ENCODE measurements at regions not wholly inside any gene's neighbourhood (a gene's known extent, or its start where the extent isn't known, plus 50 kb on each side); places are given as distances from the start of the nearest gene placed in this dataset.

- H3K27ac Mint-ChIP-seq, result no peak overlapping the region
- H3K9me3 Mint-ChIP-seq, result no peaks in the 10 kb centered on the region
- no peaks in the 10 kb centered on the region for H3K36me3 Mint-ChIP-seq
- ATAC-seq (no peak), DNase-seq (ENCODE audit: low spot score) (no peak)
- no peak overlapping the region for H3K4me3 Mint-ChIP-seq
- no peaks in the 10 kb centered on the region for H3K27me3 Mint-ChIP-seq
- no peaks in the 10 kb centered on the region for H3K4me1 Mint-ChIP-seq (ENCODE audit: low read depth in 2 of 2)
These were observed 384.8 kb upstream of the SEMA6D start for GRCh38 chr15:47332481-47332880.

GRCh38 chr15:47333734-47334133, 383.6 kb upstream of the SEMA6D start:
- H3K27ac Mint-ChIP-seq, result no peak overlapping the region
- no peak for DNase-seq (ENCODE audit: low spot score)
- no peaks in the 10 kb centered on the region for H3K4me1 Mint-ChIP-seq (ENCODE audit: low read depth in 2 of 2)
- ATAC-seq, result no peak
- no peaks in the 10 kb centered on the region for H3K36me3 Mint-ChIP-seq
- H3K4me3 Mint-ChIP-seq, result no peak overlapping the region
- no peaks in the 10 kb centered on the region for H3K27me3 Mint-ChIP-seq
- H3K9me3 Mint-ChIP-seq, result no peaks in the 10 kb centered on the region

- ATAC-seq (no peak), DNase-seq (ENCODE audit: low spot score) (no peak)
- no peaks in the 10 kb centered on the region for H3K4me1 Mint-ChIP-seq (ENCODE audit: low read depth in 2 of 2)
- H3K9me3 Mint-ChIP-seq, result no peaks in the 10 kb centered on the region
- H3K27ac Mint-ChIP-seq, result no peak overlapping the region
- no peak overlapping the region for H3K4me3 Mint-ChIP-seq
- no peaks in the 10 kb centered on the region for H3K36me3 Mint-ChIP-seq
- H3K27me3 Mint-ChIP-seq, result no peaks in the 10 kb centered on the region
These were observed 382.3 kb upstream of the SEMA6D start for GRCh38 chr15:47334805-47335535.

GRCh38 chr15:47337106-47337505, 380.2 kb upstream of the SEMA6D start:
- DNase-seq (ENCODE audit: low spot score), result no peak
- H3K4me3 Mint-ChIP-seq, result no peak overlapping the region
- ATAC-seq, result no peak

DNA sequence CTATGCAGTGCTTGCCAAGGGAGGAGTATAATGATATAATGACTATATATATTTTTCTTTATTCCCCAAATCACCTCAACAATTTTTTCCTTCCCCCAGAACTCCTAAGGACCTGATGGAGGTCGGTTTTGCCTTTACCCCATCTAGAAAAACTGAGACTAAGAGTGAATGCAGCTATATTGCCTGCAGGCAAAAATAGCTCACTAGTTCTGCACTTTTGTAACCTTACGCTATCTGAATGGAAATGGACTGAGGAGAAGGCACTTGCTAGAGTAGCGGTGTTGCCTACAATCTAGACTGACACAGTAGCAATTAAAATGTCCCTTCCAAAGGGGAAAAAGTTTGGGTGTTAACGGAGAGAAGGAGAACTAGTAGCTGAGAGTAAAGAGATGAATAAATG, 379.5 kb upstream of the SEMA6D start:
- no peak for ATAC-seq
- Mint-ChIP-seq H3K4me3 (no peak overlapping the region), H3K27me3 (no peaks in the 10 kb centered on the region), H3K4me1 (ENCODE audit: low read depth in 2 of 2) (no peaks in the 10 kb centered on the region), H3K9me3 (no peaks in the 10 kb centered on the region), H3K27ac (no peak overlapping the region), H3K36me3 (no peaks in the 10 kb centered on the region)
- DNase-seq (ENCODE audit: low spot score), result no peak

More at GRCh38 chr15:47337106-47337505, 380.2 kb upstream of the SEMA6D start:
- Mint-ChIP-seq H3K9me3 (no peaks in the 10 kb centered on the region), H3K36me3 (no peaks in the 10 kb centered on the region), H3K27ac (no peak overlapping the region), H3K27me3 (no peaks in the 10 kb centered on the region), H3K4me1 (ENCODE audit: low read depth in 2 of 2) (no peaks in the 10 kb centered on the region)

DNA sequence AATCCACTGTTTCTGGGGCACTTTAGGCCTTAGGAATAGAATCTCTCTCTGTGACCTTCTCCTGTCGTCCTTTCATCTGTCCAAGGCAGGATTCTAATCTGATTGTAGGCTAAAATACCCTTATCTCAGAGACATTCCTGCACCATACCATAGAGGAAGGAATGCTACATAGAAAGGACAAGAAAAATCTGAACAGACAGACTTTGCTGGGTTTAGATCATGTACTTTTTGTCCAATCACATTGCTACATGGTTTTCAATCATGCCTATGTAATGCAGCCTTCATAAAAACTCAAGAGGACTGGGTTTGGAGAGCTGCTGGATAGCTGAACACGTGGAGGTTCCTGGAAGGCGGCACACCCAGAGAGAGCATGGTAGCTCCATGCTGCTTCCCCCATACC, 378.5 kb upstream of the SEMA6D start:
- no peaks in the 10 kb centered on the region for H3K4me1 Mint-ChIP-seq (ENCODE audit: low read depth in 2 of 2)

GRCh38 chr15:47339800-47340570, 377.3 kb upstream of the SEMA6D start:
- no peak for ATAC-seq
- no peak for DNase-seq (ENCODE audit: low spot score)
- H3K27ac Mint-ChIP-seq, result no peak overlapping the region
- no peak overlapping the region for H3K4me3 Mint-ChIP-seq
- no peaks in the 10 kb centered on the region for H3K9me3 Mint-ChIP-seq
- no peaks in the 10 kb centered on the region for H3K27me3 Mint-ChIP-seq
- no peaks in the 10 kb centered on the region for H3K4me1 Mint-ChIP-seq (ENCODE audit: low read depth in 2 of 2)
- H3K36me3 Mint-ChIP-seq, result no peaks in the 10 kb centered on the region

More for the DNA sequence above, 378.5 kb upstream of the SEMA6D start:
- ATAC-seq, result no peak
- Mint-ChIP-seq H3K27ac (no peak overlapping the region), H3K27me3 (no peaks in the 10 kb centered on the region), H3K36me3 (no peaks in the 10 kb centered on the region), H3K9me3 (no peaks in the 10 kb centered on the region), H3K4me3 (no peak overlapping the region)
- DNase-seq (ENCODE audit: low spot score), result no peak

DNA sequence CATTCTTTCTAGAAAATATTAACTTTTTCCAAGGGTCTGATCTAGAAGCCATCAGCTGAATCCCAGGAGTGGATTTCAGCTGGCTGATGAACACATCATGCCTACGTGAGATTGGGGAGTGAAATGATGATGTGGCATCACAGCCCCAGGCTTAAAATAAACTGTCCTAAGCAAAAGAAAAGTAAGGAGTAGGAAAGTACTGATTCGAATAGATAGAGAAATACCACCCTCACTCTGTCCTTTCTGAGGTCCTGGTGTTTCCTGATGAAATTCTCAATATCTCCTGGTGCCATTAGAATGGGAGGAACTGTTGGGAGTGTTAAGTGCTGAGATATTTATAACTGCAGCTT, 376.8 kb upstream of the SEMA6D start:
- no peak for DNase-seq (ENCODE audit: low spot score)
- H3K27me3 Mint-ChIP-seq, result no peaks in the 10 kb centered on the region
- no peaks in the 10 kb centered on the region for H3K36me3 Mint-ChIP-seq
- no peak for ATAC-seq
- H3K4me1 Mint-ChIP-seq (ENCODE audit: low read depth in 2 of 2), result no peaks in the 10 kb centered on the region
- no peak overlapping the region for H3K4me3 Mint-ChIP-seq
- H3K9me3 Mint-ChIP-seq, result no peaks in the 10 kb centered on the region
- H3K27ac Mint-ChIP-seq, result no peak overlapping the region

DNA sequence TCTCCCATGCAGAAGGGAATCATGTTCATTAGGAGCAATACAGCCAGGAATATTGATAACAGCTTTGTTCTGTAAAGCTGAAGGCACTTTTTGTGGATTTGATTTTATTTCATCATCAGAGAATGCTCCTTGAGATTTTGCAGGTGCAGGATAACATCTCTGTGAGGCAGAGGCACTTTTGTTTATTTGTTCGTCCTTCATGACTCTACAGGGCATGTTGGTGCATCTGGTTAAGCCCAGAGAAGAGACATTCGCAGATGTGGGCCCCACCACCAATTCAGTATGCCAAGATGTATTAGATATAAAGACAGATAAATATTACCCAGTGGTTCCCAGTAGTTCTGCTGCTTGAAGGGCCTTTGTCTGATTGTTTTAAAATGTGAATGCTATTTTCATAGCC, 368.1 kb upstream of the SEMA6D start:
- no peaks in the 10 kb centered on the region for H3K27me3 Mint-ChIP-seq
- no peak overlapping the region for H3K4me3 Mint-ChIP-seq
- no peaks in the 10 kb centered on the region for H3K36me3 Mint-ChIP-seq
- DNase-seq (ENCODE audit: low spot score), result no peak
- H3K4me1 Mint-ChIP-seq (ENCODE audit: low read depth in 2 of 2), result no peaks in the 10 kb centered on the region
- H3K9me3 Mint-ChIP-seq, result no peaks in the 10 kb centered on the region
- no peak for ATAC-seq
- no peak overlapping the region for H3K27ac Mint-ChIP-seq

DNA sequence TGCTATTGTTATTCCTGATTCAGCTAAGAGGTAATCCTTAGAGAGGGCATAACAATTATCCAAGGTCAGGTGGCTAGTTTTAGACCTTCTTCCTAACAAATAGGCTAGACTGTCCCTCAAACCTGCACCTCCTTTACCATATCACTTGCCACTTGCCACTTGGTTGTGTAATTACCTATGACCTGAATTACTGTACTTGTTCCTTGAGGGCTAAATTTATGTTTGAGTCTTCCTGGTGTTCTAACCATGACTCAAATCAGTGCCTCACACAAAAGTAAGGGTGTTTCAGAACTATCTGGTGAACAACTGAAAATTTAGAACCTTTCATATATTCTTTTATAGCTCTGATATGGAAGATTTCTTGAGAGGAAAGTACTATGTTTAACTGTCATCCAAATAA, 365.8 kb upstream of the SEMA6D start:
- Mint-ChIP-seq H3K36me3 (peaks cover 4% of the 10 kb centered on the region), H3K4me1 (ENCODE audit: low read depth in 2 of 2) (no peaks in the 10 kb centered on the region), H3K27ac (no peak overlapping the region), H3K9me3 (no peaks in the 10 kb centered on the region), H3K27me3 (peaks cover 0 to 3% of the 10 kb centered on the region in 2 donors), H3K4me3 (no peak overlapping the region)
- DNase-seq (ENCODE audit: low spot score) (no peak), ATAC-seq (no peak)

DNA sequence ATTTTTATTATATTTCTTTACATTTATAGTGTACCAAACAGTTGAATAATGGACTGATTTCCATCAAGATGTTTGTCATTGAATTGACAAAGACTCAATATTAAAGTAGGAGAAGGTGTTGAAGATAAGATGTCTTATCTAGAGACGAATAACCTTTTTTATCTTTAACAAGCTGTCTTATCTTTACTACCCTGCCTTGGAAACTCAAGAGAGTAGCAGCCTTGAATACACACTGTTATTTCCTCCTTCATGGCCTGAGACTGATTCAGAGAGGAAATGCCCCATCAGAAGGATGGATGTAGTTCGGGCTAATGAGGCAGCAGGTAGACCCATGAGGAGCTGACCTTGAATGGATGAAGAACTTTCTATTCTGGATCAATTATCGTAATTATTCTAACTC, 365.1 kb upstream of the SEMA6D start:
- ATAC-seq, result no peak
- H3K4me1 Mint-ChIP-seq (ENCODE audit: low read depth in 2 of 2), result no peaks in the 10 kb centered on the region
- H3K27ac Mint-ChIP-seq, result no peak overlapping the region
- H3K36me3 Mint-ChIP-seq, result peaks cover 4% of the 10 kb centered on the region
- H3K27me3 Mint-ChIP-seq, result peaks cover 0 to 3% of the 10 kb centered on the region in 2 donors
- H3K9me3 Mint-ChIP-seq, result no peaks in the 10 kb centered on the region
- DNase-seq (ENCODE audit: low spot score), result no peak
- H3K4me3 Mint-ChIP-seq, result no peak overlapping the region

- Mint-ChIP-seq H3K27me3 (peaks cover 0 to 3% of the 10 kb centered on the region in 2 donors), H3K9me3 (no peaks in the 10 kb centered on the region), H3K27ac (no peak overlapping the region), H3K36me3 (peaks cover 4% of the 10 kb centered on the region), H3K4me1 (ENCODE audit: low read depth in 2 of 2) (no peaks in the 10 kb centered on the region), H3K4me3 (no peak overlapping the region)
- DNase-seq (ENCODE audit: low spot score) (no peak), ATAC-seq (no peak)
These were observed 361.5 kb upstream of the SEMA6D start for GRCh38 chr15:47355759-47356158.

DNA sequence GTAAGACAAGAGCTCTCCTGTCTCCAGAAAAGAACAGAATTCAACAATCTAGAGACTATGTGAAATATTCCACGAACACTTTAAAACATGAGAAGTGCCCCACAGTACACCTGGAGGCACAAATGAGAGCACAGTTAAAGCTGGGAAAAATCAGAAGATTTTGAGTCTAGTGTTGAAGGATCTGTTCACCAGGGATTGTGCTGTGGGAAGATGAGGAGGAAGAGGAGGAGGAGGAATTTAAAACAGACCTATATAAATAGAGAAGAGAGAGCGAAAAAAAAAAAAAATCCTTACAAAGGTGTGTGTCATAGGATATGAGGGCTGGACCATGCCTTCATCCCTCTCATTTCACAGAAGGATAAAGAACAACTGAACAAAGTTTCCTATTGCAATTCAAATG, 361.0 kb upstream of the SEMA6D start:
- Mint-ChIP-seq H3K4me1 (ENCODE audit: low read depth in 2 of 2) (no peaks in the 10 kb centered on the region), H3K9me3 (no peaks in the 10 kb centered on the region), H3K36me3 (peaks cover 4% of the 10 kb centered on the region), H3K27ac (no peak overlapping the region), H3K4me3 (no peak overlapping the region), H3K27me3 (peaks cover 0 to 3% of the 10 kb centered on the region in 2 donors)
- no peak for ATAC-seq
- no peak for DNase-seq (ENCODE audit: low spot score)

- Mint-ChIP-seq H3K4me1 (ENCODE audit: low read depth in 2 of 2) (no peaks in the 10 kb centered on the region), H3K27me3 (peaks cover 0 to 3% of the 10 kb centered on the region in 2 donors), H3K4me3 (no peak overlapping the region), H3K36me3 (peaks cover 4% of the 10 kb centered on the region), H3K27ac (no peak overlapping the region), H3K9me3 (no peaks in the 10 kb centered on the region)
- DNase-seq (ENCODE audit: low spot score) (no peak), ATAC-seq (no peak)
These were observed 358.4 kb upstream of the SEMA6D start for GRCh38 chr15:47358876-47359275.
